8988T (cell line): ENCODE measurements at regions not wholly inside any gene's neighbourhood (a gene's known extent, or its start where the extent isn't known, plus 50 kb on each side); places are given as distances from the start of the nearest gene placed in this dataset.
"Not testable (repeated sequence)": the region's sequence is repeated elsewhere in the genome, so short reads cannot be mapped to it uniquely, and the experiment has no call there.

Source experiments
- DNase-seq: peaks from one replicate; pipeline ENCODE4 v3.0.0; 2011

DNA sequence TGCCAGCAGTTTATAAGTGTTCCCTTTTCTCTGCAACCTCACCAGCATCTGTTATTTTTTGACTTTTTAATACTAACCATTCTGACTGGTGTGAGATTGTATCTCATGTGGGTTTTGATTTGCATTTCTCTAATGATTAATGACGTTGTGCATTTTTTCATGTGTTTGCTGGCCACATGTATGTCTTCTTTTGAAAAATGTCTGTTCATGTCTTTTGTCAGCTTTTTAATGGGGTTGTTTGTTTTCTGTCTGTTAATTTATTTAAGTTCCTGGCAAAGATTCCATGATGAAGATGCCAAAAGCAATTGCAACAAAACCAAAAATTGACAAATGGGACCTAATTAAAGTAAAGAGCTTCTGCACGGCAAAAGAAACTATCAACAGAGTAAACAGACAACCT lies 137.2 kb upstream of the JCAD start:
- not testable (repeated sequence) for DNase-seq

DNA sequence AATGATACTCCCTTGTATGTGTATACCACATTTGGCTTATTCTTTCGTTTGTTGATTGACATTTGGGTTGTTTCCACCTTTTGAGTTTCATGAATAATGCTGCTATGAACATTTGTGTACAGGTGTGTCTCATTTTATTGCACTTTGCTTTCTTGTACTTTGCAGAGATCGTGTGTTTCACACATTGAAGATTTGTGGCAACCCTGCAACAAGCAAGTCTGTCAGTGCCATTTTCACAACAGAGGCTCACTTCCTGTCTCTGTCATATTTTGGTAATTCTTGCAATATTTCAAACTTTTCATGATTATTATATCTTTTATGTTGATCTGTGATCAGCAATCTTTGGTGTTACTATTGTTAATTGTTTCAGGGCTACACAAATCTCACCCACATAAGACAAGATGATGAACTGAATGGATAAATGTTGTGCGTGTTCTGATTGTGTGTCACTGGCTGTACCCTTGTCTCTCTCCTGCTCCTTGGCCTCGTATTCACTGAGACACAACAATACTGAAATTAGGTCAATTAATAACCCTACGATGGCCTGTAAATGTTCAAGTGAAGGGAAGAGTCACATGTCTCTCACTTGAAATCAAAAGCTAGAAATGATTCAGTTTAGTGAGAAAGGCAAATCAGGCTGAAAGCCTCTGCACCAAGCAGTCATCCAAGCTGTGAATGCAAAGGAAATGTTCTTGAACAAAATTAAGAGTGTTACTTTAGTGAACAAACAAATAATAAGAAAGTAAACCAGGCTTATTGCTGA lies 133.6 kb upstream of the JCAD start:
- DNase-seq: no peak

- no peak for DNase-seq
These were observed 131.5 kb upstream of the JCAD start for GRCh38 chr10:30190577-30191552.

DNA sequence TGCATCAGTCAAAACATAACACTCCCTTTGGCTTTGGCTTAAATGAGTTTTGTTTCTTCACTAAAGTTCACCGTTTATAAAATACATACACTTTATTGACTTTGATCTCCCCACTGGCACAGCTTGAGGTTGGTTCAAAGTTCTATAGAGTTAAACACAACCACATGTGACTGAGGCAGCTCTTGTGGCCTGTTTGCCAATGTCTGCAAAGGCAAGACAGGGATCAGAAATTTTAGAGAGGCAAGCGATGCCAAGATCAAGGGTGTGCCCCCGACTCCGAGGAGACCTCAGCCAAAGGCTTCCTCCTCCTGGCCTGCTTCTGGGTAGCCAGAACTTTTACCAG lies 129.8 kb upstream of the JCAD start:
- DNase-seq: no peak

- DNase-seq: no peak
These were observed 129.3 kb upstream of the JCAD start for GRCh38 chr10:30188556-30189237.

DNA sequence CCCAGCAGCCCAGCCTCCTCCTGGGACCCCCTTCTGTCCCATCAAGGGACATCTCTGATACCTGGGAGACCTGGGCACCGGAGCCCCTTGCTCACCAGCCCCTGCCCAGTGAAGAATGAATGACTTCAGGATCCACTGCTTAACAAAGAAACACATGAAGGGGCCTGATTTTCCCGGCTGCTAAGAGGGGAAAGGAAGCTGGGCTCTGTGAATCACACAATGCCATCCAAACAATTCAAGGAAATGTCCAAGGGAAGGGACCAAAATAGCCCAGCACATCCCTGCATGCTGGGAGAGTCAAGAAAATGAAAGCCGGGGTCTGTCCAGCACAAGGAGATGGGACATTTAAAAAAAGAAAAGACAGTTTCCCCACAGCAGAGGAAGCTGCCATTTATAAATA lies 128.7 kb upstream of the JCAD start:
- no peak for DNase-seq

- no peak for DNase-seq
These were observed 127.6 kb upstream of the JCAD start for GRCh38 chr10:30187010-30187409.

DNA sequence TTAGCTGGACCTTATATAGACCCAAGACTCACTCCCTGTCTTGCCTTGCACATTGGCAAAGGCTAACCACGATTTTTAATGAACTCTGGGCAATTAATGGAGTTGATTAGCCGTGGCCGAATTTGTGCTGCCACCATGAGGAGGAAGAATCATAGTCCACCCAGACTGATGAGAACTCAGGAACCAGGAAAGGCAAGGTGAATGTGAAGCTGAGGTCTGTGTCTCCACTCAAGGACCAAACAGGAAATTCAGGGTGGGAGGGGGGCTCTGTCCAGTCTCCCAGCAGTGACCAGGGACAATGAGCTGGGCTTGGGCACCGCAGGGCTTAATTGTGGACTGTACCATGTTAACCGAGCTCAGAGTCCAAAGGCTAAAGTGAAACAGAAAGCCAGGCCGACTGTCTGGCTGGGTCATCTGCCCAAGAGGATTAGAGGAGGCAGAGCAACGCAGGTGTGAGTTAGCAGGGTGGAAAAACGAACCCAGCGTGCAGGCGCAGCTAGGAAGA lies 127.0 kb upstream of the JCAD start:
- no peak for DNase-seq

DNA sequence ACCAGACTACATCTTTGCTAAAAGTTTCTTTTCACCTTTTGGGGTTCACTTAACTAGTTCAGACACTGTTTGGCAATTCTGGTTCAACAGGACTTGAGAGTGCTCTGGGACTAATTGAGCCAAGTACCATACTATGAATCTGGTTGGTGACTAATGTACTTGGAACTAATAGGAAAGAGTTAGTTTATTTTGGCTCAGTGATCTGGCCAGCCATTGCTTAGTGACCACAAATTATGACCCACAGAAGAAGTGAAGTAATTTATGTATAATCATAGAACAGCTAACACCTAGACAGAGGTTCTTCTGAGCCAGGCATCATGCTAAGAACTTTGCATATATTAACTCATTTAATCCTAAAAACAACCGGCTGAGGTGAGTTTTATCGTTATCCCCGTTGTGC lies 126.5 kb upstream of the JCAD start:
- DNase-seq: no peak

- no peak for DNase-seq
These were observed 126.0 kb upstream of the JCAD start for GRCh38 chr10:30185341-30185740.

DNA sequence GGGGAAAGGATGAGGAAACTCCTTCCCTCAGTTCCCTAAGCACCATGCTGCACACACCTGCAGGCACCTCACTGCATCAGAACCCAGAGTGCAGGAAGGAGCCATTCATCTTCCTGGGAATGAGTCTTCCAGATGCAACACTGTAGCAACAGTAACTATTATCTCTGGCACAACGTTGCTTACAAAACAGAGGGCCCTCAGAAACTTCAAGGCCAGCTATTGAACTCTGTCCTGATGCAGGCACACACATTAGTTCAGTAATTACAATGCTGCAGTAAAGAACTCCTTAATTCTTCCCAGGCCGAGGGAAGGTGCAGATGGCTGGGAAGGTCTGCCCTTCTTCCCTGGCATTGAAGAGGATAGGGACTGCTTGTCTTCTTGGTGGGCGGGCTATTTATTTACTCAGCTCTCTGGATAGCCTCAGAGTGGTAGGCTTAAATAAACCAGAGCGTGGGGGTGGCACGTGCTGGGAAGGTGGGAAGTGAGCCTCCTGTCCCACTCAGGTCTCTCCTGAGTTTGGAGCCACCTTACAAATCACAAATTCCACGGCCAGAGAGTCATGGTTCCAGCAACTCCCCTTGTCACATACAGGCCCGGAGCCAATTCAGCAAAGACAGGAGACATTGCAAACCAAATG lies 125.1 kb upstream of the JCAD start:
- DNase-seq: no peak

GRCh38 chr10:30183055-30183402 lies 123.6 kb upstream of the JCAD start:
- DNase-seq: no peak

DNA sequence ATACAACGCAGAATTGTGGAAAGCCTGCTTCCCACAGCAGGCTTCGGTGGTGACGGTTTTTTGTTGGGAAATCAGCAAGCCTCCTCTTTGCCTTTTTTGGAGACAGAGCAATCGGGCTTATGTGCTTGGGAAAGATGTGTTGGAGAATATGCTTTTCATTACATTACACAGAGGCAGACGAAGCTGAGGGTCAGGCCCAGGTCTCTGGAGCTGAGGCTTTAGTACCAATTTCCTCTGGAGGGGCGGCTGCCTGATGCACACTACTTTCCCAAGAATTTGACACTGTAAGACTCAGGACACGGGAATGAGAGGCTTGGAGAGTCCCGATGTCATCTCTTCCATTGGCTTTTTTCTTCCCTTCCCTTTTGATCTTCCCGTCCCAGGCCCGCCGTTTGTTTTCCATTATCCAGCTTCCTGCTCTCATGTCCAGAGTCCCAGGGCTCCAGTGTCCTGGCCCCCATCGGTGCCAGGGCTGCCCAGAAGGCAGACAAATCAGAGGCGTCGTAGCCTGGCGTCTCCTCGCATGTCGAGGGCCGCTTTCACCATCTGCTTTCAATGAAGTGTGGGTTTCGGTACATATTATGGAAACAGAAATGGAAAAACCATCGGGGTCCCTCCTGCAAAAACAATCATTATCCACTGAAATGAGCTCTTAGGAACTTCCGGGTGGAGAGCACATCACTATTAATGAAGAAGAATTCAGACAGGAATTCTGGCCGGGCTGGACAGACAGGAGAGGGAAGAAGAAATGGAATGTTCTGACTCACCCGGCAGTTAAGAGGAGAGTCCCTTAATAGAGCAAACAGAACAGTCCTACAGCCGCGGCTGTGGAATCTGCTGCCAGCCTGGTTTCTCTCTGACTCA lies 123.0 kb upstream of the JCAD start:
- DNase-seq: peak; percentile 33

GRCh38 chr10:30178356-30178964 lies 119.1 kb upstream of the JCAD start:
- DNase-seq: no peak

- no peak for DNase-seq
These were observed 117.6 kb upstream of the JCAD start for GRCh38 chr10:30176776-30177533.

DNA sequence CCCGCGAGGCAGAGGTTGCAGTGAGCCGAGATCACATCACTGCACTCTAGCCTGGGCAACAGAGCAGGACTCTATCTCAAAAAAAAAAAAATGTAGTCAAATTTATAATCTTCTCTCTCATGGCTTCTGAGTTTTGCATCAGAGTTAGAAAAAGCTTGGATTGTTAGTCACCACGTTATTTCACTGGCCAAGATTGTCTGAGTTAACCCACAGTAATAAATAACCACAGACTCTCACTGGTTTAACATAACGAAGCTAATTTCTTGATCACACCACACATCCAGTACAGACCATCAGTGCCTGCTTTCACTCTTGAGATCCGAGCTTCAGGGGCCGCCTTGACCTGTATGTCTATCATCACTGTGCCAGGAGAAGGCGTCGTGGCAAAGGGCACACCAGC lies 116.8 kb upstream of the JCAD start:
- no peak for DNase-seq

DNA sequence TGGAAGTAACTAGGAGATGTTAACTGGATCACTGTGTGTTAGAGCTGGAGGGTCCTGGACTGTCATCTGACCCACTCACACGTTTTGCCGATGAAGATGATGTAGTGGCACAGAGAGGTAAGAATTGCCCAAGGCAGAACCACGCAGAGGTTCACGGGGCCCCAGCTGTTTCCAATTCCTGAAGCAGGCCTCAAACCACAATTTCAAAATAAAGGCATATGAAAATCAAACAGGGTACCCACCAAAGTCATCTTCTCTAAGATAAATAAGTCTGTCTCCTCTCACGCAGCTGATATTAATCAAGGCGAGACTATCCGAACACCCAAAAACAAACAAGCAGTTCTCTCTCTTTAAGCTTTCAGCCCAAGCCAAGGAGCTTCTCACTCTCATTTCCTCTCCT lies 113.3 kb upstream of the JCAD start:
- no peak for DNase-seq

GRCh38 chr10:30172091-30172490 lies 112.7 kb upstream of the JCAD start:
- DNase-seq: no peak

- DNase-seq: no peak
These were observed 112.2 kb upstream of the JCAD start for GRCh38 chr10:30171601-30172000.

GRCh38 chr10:30170814-30171213 lies 111.4 kb upstream of the JCAD start:
- DNase-seq: no peak

GRCh38 chr10:30170146-30170545 lies 110.8 kb upstream of the JCAD start:
- DNase-seq: no peak
